Liver (tissue), 3 donors: ENCODE measurements at regions not wholly inside any gene's neighbourhood (a gene's known extent, or its start where the extent isn't known, plus 50 kb on each side); places are given as distances from the start of the nearest gene placed in this dataset.

Source experiments
- EGR1 ChIP-seq, 2 donors: IDR thresholded peaks; 2 replicates each; pipeline ENCODE4 v1.6.1; 2016 to 2018; ENCODE audit warnings: antibody characterized with exemption in 2 of 2, low read depth in 2 of 2
- GABPA ChIP-seq, 2 donors: IDR thresholded peaks in 1 of 2; conservative IDR thresholded peaks in 1 of 2; 2 replicates each; pipeline ENCODE4 v1.6.1; 2016; ENCODE audit warnings: antibody characterized with exemption in 2 of 2, mild to moderate bottlenecking in 1 of 2, moderate library complexity in 1 of 2
- JUND ChIP-seq, 2 donors: IDR thresholded peaks; 2 replicates each; pipeline ENCODE4 v1.6.1; 2016; ENCODE audit warnings: antibody characterized with exemption in 2 of 2
- RAD21 ChIP-seq, 2 donors: IDR thresholded peaks; 2 replicates each; pipeline ENCODE4 v1.6.1; 2016; ENCODE audit warnings: antibody characterized with exemption in 2 of 2, mild to moderate bottlenecking in 2 of 2
- RXRA ChIP-seq, 2 donors: IDR thresholded peaks; 2 replicates each; pipeline ENCODE4 v1.6.1; 2017 to 2018; ENCODE audit warnings: antibody characterized with exemption in 2 of 2, mild to moderate bottlenecking in 1 of 2
- YY1 ChIP-seq: IDR thresholded peaks from 2 replicates; pipeline ENCODE4 v1.6.1; 2016; ENCODE audit warnings: antibody characterized with exemption, mild to moderate bottlenecking
- TF ChIP-seq, protein P1 (sequence below): fragments of 150-350 bp; IDR thresholded peaks from 2 replicates; pipeline ENCODE4 v1.5.1; 2017; ENCODE audit warnings: improper control_type of control experiment, low read depth, low read length; ENCODE audit not compliant: missing input control
- TF ChIP-seq, protein P2 (sequence below): IDR thresholded peaks from 2 replicates; pipeline ENCODE4 v1.6.1; 2016; ENCODE audit warnings: antibody characterized with exemption, mild to moderate bottlenecking
- TF ChIP-seq, protein P3 (sequence below): IDR thresholded peaks from 2 replicates; pipeline ENCODE4 v1.6.1; 2016; ENCODE audit warnings: antibody characterized with exemption
- donor health status: healthy.
- donor health status: healthy.

DNA sequence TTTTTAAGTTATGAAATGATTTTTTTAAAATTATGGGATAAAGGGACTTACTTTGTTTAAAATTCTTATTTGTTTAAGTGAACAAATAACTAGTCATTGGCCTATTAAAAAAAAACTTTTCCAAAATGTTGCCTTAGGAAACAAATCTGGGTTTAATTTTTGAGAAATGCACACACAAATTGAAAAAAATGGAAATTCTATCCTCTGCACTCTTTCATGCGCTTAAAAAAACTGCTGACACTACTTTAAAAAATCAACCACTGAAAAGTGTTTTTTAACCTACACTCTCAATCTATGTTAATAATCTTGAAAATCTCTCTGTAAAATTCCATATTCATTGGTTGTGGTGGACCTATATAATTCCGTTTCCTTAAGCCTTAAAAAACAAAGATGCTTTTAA is 163.4 kb upstream of the DAB2 start:
- TF ChIP-seq GABPA (IDR thresholded peaks at IDR 0.05 in 1 of 2, conservative IDR thresholded peaks at IDR 0.05 in 1 of 2) (no peak), EGR1 (IDR thresholded peaks at IDR 0.05; ENCODE audit: low read depth in 2 of 2) (no peak), RXRA (IDR thresholded peaks at IDR 0.05) (no peak), YY1 (no peak), RAD21 (IDR thresholded peaks at IDR 0.05) (no peak), JUND (IDR thresholded peaks at IDR 0.05) (no peak)
- TF ChIP-seq, protein P1, sequence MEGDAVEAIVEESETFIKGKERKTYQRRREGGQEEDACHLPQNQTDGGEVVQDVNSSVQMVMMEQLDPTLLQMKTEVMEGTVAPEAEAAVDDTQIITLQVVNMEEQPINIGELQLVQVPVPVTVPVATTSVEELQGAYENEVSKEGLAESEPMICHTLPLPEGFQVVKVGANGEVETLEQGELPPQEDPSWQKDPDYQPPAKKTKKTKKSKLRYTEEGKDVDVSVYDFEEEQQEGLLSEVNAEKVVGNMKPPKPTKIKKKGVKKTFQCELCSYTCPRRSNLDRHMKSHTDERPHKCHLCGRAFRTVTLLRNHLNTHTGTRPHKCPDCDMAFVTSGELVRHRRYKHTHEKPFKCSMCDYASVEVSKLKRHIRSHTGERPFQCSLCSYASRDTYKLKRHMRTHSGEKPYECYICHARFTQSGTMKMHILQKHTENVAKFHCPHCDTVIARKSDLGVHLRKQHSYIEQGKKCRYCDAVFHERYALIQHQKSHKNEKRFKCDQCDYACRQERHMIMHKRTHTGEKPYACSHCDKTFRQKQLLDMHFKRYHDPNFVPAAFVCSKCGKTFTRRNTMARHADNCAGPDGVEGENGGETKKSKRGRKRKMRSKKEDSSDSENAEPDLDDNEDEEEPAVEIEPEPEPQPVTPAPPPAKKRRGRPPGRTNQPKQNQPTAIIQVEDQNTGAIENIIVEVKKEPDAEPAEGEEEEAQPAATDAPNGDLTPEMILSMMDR = no peak
- TF ChIP-seq, protein P2, sequence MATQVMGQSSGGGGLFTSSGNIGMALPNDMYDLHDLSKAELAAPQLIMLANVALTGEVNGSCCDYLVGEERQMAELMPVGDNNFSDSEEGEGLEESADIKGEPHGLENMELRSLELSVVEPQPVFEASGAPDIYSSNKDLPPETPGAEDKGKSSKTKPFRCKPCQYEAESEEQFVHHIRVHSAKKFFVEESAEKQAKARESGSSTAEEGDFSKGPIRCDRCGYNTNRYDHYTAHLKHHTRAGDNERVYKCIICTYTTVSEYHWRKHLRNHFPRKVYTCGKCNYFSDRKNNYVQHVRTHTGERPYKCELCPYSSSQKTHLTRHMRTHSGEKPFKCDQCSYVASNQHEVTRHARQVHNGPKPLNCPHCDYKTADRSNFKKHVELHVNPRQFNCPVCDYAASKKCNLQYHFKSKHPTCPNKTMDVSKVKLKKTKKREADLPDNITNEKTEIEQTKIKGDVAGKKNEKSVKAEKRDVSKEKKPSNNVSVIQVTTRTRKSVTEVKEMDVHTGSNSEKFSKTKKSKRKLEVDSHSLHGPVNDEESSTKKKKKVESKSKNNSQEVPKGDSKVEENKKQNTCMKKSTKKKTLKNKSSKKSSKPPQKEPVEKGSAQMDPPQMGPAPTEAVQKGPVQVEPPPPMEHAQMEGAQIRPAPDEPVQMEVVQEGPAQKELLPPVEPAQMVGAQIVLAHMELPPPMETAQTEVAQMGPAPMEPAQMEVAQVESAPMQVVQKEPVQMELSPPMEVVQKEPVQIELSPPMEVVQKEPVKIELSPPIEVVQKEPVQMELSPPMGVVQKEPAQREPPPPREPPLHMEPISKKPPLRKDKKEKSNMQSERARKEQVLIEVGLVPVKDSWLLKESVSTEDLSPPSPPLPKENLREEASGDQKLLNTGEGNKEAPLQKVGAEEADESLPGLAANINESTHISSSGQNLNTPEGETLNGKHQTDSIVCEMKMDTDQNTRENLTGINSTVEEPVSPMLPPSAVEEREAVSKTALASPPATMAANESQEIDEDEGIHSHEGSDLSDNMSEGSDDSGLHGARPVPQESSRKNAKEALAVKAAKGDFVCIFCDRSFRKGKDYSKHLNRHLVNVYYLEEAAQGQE = no peak
- TF ChIP-seq, protein P3, sequence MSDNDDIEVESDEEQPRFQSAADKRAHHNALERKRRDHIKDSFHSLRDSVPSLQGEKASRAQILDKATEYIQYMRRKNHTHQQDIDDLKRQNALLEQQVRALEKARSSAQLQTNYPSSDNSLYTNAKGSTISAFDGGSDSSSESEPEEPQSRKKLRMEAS = no peak
